ENCODE measurements at regions not wholly inside any gene's neighbourhood (a gene's known extent, or its start where the extent isn't known, plus 50 kb on each side); places are given as distances from the start of the nearest gene placed in this dataset.

GRCh38 chr4:148958317-148958716 is 516.1 kb upstream of the NR3C2 start:
- no peak for TF ChIP-seq CTCF (IDR thresholded peaks at IDR 0.05)
- no peak for TF ChIP-seq POLR2A (IDR thresholded peaks at IDR 0.05)
